ENCODE measurements at regions not wholly inside any gene's neighbourhood (a gene's known extent, or its start where the extent isn't known, plus 50 kb on each side); places are given as distances from the start of the nearest gene placed in this dataset.
"Not testable (repeated sequence)": the region's sequence is repeated elsewhere in the genome, so short reads cannot be mapped to it uniquely, and the experiment has no call there.

GRCh38 chr15:22263738-22264137 lies 183.4 kb downstream of the OR4M2 start:
- DNase-seq: no peak

DNA sequence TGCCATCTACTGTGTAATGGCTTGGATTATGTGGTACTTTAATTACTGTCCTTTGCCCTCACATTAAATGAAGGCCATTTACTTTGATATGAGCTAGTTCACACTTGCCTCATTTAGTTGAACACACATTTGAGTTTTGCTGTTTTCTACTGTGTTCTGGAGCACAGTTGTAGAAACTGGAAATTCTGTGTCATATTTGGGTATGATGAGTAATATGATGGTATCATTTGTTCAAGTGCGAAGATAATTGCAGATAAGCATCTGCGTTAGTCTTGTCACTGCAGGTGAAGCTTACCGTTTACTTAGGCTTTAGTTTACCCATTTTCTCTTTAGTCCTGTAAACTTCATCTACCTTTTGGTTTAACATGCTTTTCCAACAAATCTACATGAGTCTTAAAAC lies 183.9 kb downstream of the OR4M2 start:
- DNase-seq: not testable (repeated sequence)

GRCh38 chr15:22265056-22265945 lies 185.0 kb downstream of the OR4M2 start:
- no peak for DNase-seq

DNA sequence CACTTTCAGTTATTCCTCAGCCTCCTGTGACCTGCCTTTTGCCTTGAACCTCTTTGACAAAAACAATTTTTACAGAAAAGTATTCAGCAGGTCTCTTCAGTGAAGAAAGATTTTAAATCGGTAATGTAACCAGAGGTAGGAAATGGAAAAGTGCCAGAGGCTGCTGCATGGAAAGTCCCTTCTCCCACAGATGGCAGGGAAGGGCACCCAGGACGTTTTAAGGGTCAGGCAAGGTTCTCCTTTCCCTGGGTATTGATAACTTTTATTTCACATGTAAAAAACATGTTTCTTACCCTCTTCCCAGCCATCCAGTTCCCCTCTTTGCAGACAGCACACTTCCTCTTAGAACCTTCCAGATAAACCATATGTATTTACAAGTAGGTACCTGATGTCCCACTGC lies 185.6 kb downstream of the OR4M2 start:
- DNase-seq: no peak

DNA sequence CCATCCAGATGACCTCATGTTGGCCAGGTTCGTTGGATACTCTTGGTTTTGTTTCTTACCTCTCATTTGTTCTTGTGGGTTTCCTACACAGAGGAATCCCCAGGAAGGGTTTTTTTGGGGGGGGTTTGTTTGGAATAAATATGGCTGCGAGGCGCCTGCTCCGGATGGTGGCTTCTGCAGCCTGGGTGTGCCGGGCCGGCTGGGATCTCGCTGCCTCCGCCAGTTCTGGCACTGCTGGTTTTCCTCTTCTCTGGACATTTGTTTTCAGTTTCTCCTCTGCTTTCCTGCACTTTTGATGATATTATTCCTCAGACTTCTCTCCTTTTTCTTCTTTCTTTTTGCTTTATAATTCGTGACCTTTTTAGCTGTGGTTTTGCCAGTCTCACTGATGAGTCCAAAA lies 187.4 kb downstream of the OR4M2 start:
- no peak for DNase-seq

DNA sequence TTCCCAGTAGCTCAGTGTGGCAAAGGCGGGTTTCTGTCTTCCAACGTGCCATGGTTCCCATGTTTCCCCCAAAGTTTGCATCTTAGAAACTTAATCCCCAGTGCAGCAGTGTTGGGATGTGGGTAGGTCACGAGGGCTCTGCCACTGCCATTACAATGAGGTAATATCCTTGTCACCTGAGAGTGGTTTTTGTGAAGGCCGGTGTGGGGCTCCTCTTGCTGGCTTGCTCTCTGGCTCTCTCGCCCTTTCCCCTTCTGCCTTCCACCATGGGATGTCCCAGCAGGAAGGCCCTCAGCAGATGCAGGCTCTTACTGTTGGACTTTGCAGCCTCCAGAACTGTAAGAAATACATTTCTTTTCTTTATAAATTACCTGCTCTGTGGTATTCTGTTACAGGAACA lies 187.9 kb downstream of the OR4M2 start:
- not testable (repeated sequence) for DNase-seq

GRCh38 chr15:22268654-22269053 lies 188.3 kb downstream of the OR4M2 start:
- DNase-seq: not testable (repeated sequence)

DNA sequence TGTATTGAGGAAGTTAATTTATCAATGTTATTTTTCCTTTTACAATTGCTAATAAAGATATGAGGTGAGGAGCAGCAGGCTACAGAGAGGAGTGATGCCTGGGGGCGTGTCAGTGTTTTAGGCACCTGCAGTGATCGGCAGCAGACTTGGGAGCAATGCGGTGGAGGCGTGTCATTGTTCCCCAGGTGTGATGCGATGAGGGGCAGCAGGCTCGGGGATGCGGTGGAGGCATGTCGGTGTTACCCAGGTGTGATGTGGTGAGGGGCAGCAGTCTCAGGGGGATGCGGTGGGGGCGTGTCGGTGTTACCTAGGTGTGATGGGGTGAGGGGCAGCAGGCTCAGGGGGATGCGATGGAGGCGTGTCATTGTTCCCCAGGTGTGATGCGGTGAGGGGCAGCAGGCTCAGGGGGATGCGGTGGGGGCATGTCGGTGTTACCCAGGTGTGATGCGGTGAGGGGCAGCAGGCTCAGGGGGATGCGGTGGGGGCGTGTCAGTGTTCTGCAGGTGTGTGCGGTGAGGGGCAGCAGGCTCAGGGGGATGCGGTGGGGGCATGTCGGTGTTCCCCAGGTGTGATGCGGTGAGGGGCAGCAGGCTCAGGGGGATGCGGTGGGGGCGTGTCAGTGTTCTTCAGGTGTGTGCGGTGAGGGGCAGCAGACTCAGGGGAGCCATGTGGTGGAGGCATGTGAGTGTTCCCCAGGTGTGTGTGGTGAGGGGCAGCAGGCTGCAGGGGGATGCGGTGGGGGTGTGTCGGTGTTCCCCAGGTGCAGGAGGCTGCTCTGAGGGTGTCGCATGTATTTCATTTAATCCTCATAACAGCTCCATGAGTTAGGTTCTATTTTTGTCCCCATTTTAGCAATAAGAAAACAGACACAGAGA lies 186.2 kb upstream of the GOLGA6L22 start:
- not testable (repeated sequence) for DNase-seq

DNA sequence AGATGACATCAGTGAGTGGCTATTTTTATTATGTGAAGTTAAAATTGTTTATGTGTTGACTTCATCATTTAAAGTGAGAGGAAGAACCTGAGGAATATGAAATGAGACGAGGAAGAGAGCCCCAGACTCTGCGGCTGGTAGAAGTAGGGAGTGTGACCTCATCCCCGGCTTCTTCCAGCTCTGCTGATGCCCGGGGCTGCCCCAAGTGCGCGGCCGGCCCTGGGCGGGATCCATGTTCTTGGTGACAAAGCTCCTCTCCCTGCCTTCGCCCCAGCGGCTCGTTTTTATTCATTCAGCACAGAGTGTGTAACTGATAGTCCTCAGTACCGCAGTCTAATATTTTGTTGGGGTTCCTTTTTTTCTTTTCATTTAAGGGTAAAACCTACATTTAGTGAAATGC lies 185.5 kb upstream of the GOLGA6L22 start:
- not testable (repeated sequence) for DNase-seq

GRCh38 chr15:22274376-22274775 lies 184.3 kb upstream of the GOLGA6L22 start:
- not testable (repeated sequence) for DNase-seq

- not testable (repeated sequence) for DNase-seq
These were observed 177.9 kb upstream of the GOLGA6L22 start for GRCh38 chr15:22280770-22281169.

DNA sequence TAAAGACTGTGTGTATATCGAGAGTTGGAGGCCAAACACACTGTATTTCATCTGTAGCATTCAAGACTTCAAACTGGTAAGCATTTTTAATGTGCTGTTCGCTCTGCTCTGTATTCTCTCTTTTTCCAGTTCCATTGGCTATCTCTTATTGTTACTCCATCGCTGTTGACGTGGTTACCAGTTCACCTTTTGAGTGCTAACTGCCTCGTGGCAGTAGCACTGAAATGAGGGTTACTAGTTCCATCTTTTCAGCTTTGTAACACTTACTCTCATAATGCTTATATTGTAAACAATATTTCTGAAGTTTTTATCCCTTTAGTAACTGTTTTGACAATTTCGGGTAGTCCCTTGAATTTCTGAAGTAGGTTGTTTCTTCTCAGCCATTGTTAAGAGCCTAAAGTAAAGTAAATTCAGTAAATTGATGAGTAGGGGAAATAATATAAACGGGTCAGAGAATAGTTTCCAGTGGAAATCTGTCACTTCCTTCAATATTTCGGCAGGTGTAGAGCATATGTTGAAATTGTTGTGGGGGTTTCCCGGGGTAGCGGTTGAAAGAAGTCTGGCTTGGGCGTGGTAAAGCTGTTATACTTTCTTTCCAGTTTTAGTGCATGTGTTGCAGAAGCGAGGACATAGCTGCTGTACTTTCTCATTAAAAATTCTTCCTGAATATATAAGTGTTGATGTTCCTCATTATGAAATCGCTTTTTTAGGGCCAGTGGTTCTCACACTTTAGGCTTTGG lies 175.7 kb upstream of the GOLGA6L22 start:
- not testable (repeated sequence) for DNase-seq

GRCh38 chr15:22284795-22285420 lies 173.8 kb upstream of the GOLGA6L22 start:
- DNase-seq: not testable (repeated sequence)

DNA sequence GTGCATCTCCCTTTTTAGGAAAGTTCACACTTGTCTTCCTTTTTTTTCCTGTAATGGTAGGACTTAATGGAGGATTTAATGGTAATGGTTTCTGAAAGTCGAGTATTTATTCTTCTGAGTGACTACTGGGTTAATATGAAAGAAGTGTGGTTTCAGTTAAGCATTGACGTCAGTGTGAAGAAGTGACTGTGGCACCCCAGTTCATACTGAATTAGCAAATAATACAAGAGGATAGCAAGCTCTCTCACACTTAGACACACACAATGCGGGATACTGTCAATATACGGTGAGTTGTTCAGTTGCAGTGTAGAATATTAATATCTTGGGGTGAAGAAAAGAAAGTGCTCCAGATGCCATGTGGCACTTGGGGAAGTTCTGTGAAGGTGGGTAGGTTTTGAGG lies 167.6 kb upstream of the GOLGA6L22 start:
- DNase-seq: not testable (repeated sequence)

GRCh38 chr15:22303112-22303511 lies 155.6 kb upstream of the GOLGA6L22 start:
- not testable (repeated sequence) for DNase-seq
